HUDEP-2 (cell line): ENCODE measurements at regions not wholly inside any gene's neighbourhood (a gene's known extent, or its start where the extent isn't known, plus 50 kb on each side); places are given as distances from the start of the nearest gene placed in this dataset.
"Not testable (repeated sequence)": the region's sequence is repeated elsewhere in the genome, so short reads cannot be mapped to it uniquely, and the experiment has no call there.

ENCODE experiments used
- DNase-seq, 76 experiments: peaks; one replicate each; lab custom pipeline; 2025; ENCODE audit not compliant: unreplicated experiment in 76 of 76; lab: John Stamatoyannopoulos, UW

DNA sequence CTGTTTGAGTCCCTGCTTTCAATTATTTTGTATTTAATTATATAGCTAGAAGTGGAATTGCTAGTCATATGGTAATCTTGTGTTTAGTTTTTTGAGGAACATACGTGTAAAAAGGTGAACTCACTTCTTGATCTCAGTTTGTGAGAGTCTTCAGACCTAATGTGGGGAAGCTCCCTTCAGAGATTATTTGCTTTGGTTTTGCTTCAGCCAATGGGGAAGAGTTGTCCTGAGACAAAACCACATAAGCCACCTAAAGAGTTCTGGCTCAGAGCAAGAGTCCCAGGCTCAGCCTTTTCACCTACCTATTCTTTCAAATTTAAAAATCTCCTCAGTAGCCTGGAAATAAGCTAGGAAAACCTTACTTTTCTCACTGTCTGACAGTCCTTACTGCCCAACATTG is 138.4 kb downstream of the UCK2 start:
- no peak for DNase-seq

DNA sequence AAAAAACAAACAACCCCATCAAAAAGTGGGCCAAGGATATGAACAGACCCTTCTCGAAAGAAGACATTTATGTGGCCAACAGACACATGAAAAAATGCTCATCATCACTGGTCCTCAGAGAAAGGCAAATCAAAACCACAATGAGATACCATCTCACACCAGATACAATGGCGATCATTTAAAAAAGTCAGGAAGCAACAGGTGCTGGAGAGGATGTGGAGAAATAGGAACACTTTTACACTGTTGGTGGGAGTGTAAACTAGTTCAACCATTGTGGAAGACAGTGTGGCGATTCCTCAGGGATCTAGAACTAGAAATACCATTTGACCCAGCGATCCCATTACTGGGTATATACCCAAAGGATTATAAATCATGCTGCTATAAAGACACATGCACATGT is 142.0 kb downstream of the UCK2 start:
- DNase-seq = not testable (repeated sequence)

DNA sequence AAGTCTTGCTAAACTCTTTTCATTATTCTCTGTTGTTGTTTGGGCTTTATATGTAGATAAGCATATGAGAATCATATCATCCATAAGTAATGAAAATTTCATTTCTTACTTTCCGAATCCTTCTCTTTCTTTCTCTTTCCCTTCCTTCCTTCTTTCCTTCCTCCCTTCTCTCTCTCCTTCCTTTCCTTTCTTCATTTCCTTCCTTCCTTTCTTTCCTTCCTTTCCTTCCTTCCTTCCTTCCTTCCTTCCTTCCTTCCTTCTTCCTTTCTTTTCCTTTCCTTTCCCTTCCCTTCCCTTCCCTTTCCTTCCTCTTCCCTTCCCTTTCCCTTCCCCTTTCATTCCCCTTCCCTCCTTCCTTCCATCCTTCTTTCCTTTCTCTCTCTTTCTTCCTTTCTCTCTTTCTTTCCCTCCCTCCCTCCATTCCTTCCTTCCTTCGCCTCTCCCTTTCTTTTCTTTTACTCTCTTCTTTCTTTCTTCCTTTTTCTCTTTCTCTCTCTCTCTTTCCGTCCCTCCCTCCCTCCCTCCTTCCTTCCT is 147.3 kb downstream of the UCK2 start:
- DNase-seq = no peak

DNA sequence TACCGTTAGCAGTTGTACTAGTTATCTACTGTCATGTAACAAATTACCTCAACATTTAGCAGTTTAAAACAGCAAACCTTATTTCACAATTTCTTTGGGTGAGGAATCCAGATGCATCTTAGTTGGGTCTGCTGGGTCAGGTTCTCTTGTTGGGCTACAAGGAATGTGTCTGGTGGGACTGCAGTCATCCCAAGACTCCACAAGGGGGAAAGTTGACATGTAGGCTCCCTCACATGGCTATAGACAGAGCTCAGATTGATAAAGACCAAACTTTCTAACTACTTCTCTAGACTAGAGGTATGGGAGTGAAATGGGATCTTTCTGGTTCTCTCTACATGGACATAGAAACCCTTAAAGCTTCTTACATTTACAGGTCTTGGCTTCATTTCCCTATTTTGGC is 160.9 kb downstream of the UCK2 start:
- peak in 1 of 76 experiments; percentile 2 for DNase-seq

DNA sequence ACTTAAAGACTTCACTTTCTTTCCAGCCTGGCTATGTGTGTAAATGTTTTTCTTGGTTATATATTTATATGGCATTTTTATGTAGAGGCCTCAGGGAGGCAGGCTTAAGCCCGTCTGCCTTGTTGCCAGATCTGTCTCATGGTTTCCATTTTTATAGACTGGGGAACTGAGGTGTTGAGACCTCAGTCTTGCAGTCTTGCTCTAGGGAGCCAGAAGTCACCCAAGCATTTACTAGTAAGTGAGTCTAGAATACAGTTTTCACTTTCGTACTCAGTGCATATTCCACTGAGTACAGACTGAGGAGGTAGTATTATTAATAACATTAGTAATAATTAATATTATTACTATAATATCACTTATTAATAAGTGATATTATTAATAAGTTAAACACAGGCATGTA is 161.4 kb downstream of the UCK2 start:
- DNase-seq = no peak

DNA sequence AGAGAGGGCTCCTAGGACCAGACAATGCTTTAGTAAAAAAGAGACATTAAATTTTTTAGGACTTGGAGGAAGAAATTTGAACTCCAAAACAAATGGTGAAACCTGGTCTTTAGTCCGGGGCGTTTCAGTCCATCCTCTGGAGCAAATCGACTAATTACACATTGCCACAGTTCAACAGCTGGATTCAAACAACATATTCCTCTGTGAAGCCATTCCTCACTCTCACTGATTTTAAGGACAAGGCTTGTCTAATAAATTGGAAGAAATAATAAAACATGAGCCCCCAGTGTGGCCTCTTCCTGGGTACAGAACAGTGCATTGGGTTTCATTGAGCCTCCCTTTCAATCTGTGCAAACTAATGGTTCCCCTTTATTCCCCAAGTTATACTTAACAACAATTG is 165.1 kb downstream of the UCK2 start:
- no peak for DNase-seq

DNA sequence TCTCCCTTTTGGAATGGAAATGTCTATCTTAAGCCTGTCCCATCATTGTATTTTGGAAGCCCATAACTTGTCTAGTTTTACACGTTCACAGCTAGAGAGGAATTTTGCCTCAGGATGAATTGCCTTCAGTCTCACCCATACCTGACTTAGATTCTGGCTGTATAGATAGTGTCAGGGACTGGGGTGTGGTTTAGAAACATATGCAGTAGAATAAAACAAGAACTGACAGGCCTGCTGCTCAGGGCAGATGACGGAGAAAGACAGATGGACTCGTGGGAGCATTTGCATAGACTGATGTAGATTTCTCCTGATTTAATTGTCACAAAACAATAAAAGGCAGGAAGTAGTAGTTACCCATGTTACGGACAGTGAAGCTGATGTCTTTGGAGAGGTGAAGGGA is 166.7 kb downstream of the UCK2 start:
- no peak for DNase-seq

DNA sequence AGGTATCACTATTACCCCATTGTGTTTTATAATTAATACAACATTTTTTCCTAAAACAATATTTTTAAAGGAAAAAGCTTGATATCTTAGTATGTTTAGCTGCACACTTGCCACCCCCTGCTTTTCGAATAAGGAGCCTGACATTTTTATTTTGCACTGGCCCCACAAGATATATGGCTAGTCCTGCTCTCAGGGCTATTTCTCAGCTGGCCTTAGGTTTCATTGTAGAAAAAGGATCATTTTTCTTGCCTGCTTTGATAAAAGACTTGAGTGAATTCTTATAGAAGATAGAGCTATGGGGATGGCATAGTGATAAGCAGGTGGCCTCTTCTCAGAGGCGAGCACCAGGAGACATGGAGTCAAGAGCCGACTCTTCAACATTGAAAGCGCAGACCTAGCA is 167.0 kb downstream of the FAM78B start:
- DNase-seq = no peak

DNA sequence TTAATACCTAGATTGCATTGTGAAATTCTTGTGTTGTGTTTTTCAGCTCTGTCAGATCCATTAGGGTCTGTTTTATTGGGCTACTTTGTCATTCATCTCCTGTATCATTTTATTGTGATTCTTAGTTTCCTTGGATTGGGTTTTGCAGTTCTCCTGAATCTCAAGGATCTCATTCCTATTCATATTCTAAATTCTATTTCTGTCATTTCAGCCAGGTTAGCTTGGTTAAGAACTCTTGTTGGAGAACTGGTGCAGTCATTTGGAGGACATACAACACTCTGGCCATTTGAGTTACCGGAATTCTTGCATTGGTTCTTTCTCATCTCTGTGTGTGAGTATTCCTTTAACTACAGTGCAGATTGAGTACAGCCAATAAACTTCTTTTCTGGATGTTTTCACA is 159.6 kb downstream of the FAM78B start:
- DNase-seq = no peak

DNA sequence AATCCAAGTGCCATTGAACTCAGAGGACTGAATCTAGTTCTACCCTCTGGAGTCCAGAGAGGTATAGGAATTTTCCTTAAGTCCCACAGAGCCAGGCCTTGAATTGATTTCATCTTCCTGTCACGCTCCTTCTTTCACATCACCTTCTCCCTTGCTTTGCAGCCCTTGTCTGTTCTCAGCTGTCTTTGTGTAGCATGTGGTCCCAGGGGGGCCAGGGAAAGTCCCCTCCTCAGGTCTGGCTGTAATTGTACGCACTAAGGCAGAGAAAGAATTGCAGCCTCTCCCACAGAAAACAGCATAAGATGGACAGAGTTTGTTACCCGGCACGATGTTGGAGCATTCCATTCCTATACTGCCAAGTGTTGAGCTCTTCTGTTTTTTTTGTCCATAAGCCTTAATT is 153.6 kb downstream of the FAM78B start:
- no peak for DNase-seq

DNA sequence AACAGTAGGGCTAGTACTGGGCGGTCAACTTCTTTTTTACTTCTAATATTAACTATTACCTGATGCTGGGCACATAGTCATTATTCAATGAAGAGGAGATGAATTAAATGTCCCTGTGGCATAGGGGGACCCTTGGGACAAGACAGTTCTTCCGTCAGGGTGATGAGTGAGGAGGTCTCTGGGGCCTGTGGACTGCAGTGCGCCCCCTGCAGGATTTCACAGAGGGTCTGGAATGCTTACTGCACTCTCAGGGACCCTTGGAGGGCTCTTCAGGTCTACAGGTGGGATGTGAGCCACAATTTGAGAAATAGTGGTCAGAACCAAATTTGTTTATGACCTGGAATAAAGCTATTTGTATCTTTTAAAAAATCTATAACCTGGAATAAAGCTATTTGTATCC is 149.4 kb downstream of the FAM78B start:
- peak in 3 of 76 experiments; percentile 1 to 3 (median 2) for DNase-seq
